ENCODE measurements at regions not wholly inside any gene's neighbourhood (a gene's known extent, or its start where the extent isn't known, plus 50 kb on each side); places are given as distances from the start of the nearest gene placed in this dataset.

- Mint-ChIP-seq H3K27me3 (ENCODE audit: low read depth) (no peaks in the 10 kb centered on the region), H3K4me1 (peaks cover 10% of the 10 kb centered on the region), H3K36me3 (no peaks in the 10 kb centered on the region), H3K9me3 (peaks cover 13% of the 10 kb centered on the region), H3K4me3 (no peak overlapping the region), H3K27ac (no peak overlapping the region)
- no peak for TF ChIP-seq CTCF (IDR thresholded peaks at IDR 0.05; ENCODE audit: unreplicated experiment)
- DNase-seq (ENCODE audit: low spot score in 2 of 2, unreplicated experiment in 2 of 2) = no peak
These were observed 110.9 kb downstream of the EDEM1 start for GRCh38 chr3:5298453-5298852.

- no peak overlapping the region for H3K4me3 Mint-ChIP-seq
- DNase-seq (ENCODE audit: low spot score in 2 of 2, unreplicated experiment in 2 of 2) = no peak
- no peaks in the 10 kb centered on the region for H3K36me3 Mint-ChIP-seq
- no peak for TF ChIP-seq CTCF (IDR thresholded peaks at IDR 0.05; ENCODE audit: unreplicated experiment)
- H3K27me3 Mint-ChIP-seq (ENCODE audit: low read depth) = no peaks in the 10 kb centered on the region
- no peak overlapping the region for H3K27ac Mint-ChIP-seq
- peaks cover 10% of the 10 kb centered on the region for H3K4me1 Mint-ChIP-seq
- H3K9me3 Mint-ChIP-seq = peaks cover 13% of the 10 kb centered on the region
These were observed 111.7 kb downstream of the EDEM1 start for GRCh38 chr3:5299161-5299560.

- TF ChIP-seq CTCF (IDR thresholded peaks at IDR 0.05; ENCODE audit: unreplicated experiment) = no peak
- no peaks in the 10 kb centered on the region for H3K27me3 Mint-ChIP-seq (ENCODE audit: low read depth)
- H3K9me3 Mint-ChIP-seq = peaks cover 10% of the 10 kb centered on the region
- no peak overlapping the region for H3K4me3 Mint-ChIP-seq
- H3K27ac Mint-ChIP-seq = no peak overlapping the region
- H3K4me1 Mint-ChIP-seq = peaks cover 10% of the 10 kb centered on the region
- no peaks in the 10 kb centered on the region for H3K36me3 Mint-ChIP-seq
- DNase-seq (ENCODE audit: low spot score in 2 of 2, unreplicated experiment in 2 of 2) = no peak
These were observed 113.1 kb downstream of the EDEM1 start for GRCh38 chr3:5300638-5301037.

- peaks cover 10% of the 10 kb centered on the region for H3K4me1 Mint-ChIP-seq
- no peak for DNase-seq (ENCODE audit: low spot score in 2 of 2, unreplicated experiment in 2 of 2)
- peaks cover under 1% of the 10 kb centered on the region for H3K9me3 Mint-ChIP-seq
- no peaks in the 10 kb centered on the region for H3K27me3 Mint-ChIP-seq (ENCODE audit: low read depth)
- TF ChIP-seq CTCF (IDR thresholded peaks at IDR 0.05; ENCODE audit: unreplicated experiment) = no peak
- H3K36me3 Mint-ChIP-seq = no peaks in the 10 kb centered on the region
- H3K27ac Mint-ChIP-seq = no peak overlapping the region
- no peak overlapping the region for H3K4me3 Mint-ChIP-seq
These were observed 114.3 kb downstream of the EDEM1 start for GRCh38 chr3:5301651-5302297.

GRCh38 chr3:5302661-5303060, 115.2 kb downstream of the EDEM1 start:
- H3K4me1 Mint-ChIP-seq = peaks cover 10% of the 10 kb centered on the region
- no peaks in the 10 kb centered on the region for H3K36me3 Mint-ChIP-seq
- TF ChIP-seq CTCF (IDR thresholded peaks at IDR 0.05; ENCODE audit: unreplicated experiment) = no peak
- DNase-seq (ENCODE audit: low spot score in 2 of 2, unreplicated experiment in 2 of 2) = no peak
- no peaks in the 10 kb centered on the region for H3K9me3 Mint-ChIP-seq
- no peak overlapping the region for H3K27ac Mint-ChIP-seq
- no peaks in the 10 kb centered on the region for H3K27me3 Mint-ChIP-seq (ENCODE audit: low read depth)
- no peak overlapping the region for H3K4me3 Mint-ChIP-seq

GRCh38 chr3:5304188-5304587, 116.7 kb downstream of the EDEM1 start:
- no peak for DNase-seq (ENCODE audit: low spot score in 2 of 2, unreplicated experiment in 2 of 2)
- TF ChIP-seq CTCF (IDR thresholded peaks at IDR 0.05; ENCODE audit: unreplicated experiment) = no peak
- Mint-ChIP-seq H3K27ac (no peak overlapping the region), H3K4me1 (peaks cover 3% of the 10 kb centered on the region), H3K4me3 (no peak overlapping the region), H3K27me3 (ENCODE audit: low read depth) (no peaks in the 10 kb centered on the region), H3K9me3 (no peaks in the 10 kb centered on the region), H3K36me3 (no peaks in the 10 kb centered on the region)

Measured in mesothelial cell of epicardium (in vitro differentiated cells).